Frontal cortex (tissue), 4 donors: ENCODE measurements at regions not wholly inside any gene's neighbourhood (a gene's known extent, or its start where the extent isn't known, plus 50 kb on each side); places are given as distances from the start of the nearest gene placed in this dataset. TPM values are rescaled to one million over a fixed set of nuclear protein-coding genes. Genes with fewer than 3 reads are reported as not detected.

Source experiments
- DNase-seq, 2 donors: peaks; one replicate each; pipeline ENCODE4 v3.0.0; 2012; ENCODE audit warnings: low spot score in 2 of 2
- FAIRE-seq: peaks from 2 replicates; lab custom pipeline; 2012; peaks lifted over from hg19 to GRCh38; lab: Jason Lieb, UNC
- small RNA-seq: library from RNA; depleted of rRNA; stranded (forward); fragments of <200 nt; gene quantifications from one replicate; pipeline ENCODE3, GENCODE V24; 2014
- donor health status: control.
- donor health status: control.
- donor health status: control.

DNA sequence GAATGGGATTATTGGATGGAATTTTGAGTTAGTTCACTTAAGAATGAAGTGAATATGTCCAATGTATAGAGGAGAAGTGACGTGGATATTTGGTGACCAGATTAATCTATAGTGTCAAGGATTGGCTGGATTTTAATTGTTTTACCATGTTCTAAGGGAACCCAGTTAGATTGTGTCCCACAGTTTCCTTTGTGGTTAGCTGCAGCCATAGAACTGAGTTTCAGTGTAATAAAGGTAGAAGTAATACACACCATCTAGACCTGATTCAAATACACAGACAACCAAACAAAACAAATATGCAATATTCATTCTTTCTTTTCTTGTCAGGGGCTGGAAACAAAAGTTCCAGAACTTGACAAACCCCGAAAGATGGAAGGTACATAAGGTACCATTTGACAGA, 88.0 kb upstream of the RGS18 start:
- DNase-seq: no peak
- FAIRE-seq: no peak

DNA sequence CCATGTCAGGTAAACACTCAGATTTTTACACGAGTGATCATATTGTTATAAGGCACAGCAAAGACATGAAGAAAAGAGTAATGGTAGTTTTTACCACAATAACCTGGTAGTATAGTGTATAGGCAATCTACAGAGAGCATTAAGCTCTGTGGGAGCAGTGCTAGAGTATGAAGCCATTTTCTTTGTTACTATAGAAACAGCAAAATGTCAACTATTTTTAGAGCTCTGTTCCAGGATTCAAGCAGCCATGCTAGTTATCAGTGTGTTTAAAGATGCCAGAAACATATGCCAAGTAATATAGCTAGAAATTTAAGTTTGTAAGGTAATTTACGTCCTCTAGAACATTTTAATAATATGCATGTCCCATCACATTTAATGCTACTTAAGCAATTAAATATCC, 77.6 kb upstream of the RGS18 start:
- DNase-seq (no peak), FAIRE-seq (no peak)

DNA sequence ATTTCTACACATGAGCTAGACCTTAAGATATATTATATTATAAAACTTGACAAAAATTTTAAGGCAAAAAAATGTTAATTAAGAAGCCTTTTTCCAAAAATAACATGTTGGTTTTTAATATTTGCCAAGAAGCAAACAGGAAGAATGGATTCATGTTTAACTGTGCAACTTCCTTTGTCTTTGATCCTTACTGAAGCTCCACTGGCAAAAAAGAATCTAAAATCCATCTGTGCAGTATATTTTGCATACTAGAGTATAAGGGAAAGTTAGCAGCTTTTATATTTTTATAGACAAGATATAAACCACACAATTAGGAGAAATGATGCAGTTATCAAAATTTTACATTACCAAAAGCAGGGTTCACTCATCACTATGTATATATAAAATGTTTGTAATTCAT, 76.9 kb upstream of the RGS18 start:
- FAIRE-seq: no peak
- DNase-seq: no peak

DNA sequence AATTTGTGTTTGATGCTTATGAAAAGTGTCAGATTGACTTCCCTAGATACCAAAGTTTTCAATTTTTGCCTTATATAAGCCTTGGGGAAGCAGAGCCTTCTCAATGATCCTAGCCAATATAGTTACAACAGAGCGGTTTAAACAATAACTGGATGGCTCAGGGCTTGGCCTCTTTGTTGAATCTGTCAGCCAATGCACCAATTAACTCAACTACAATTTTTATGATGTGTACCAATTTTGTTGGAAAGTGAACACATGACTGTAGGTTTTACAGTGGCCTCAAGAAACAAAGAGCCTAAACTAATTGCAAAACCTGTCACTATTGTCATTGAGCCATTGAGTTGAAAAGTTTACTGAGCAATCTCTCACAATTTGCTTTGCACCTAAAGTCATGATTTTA, 71.6 kb upstream of the RGS18 start:
- DNase-seq: no peak
- no peak for FAIRE-seq

DNA sequence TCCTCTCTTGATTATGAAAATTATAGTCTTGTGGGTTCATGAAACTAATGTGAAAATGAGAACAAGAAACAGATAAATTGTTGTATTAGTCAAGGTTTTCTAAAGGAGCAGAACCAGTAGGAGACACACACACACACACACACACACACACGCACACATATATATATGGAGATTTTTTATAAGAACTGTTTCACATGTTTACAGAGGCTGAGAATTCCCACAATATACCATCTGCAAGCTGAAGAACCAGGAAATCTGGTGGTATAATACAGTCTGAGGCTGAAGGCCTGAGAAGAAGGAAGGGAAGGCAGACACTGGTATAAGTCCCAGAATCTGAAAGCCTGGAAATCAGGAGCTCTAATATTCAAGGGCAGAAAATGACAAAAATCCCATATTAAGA, 70.9 kb upstream of the RGS18 start:
- DNase-seq: no peak
- no peak for FAIRE-seq

DNA sequence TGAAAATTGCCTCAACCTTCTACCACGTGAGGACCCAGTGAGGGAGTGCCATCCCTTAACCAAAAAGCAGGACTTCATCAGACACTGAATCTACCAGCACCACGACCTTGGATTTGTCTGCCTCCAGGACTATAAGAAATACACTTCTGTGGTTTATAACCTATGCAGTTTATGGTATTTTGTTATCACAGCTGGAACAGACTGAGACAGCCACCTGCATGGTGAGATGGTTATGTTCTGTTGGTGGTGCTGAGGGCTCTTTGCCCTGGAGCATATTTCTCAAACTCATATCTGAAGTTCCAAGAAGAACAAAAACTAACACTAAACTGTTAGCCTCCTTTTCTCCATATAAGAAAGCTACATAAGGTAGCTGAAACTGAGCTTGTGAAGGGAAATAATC, 69.8 kb upstream of the RGS18 start:
- DNase-seq (no peak), FAIRE-seq (no peak)

DNA sequence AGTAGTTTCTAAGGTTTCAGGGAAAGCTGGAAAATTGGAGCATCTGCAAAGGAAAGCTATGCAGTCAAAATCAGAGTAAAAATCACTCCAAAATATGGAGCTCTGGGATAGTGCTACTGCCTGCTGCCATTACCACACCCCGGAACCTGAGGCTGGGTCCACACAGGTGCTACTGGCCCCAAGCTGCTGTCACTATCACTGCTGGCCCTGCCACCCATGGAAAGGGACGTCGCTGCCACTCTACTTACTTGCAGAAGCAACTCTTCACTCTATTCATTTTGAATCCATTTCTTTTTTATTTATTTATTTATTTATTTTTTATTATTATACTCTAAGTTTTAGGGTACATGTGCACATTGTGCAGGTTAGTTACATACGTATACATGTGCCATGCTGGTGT, 60.3 kb upstream of the RGS18 start:
- DNase-seq (no peak), FAIRE-seq (no peak)

DNA sequence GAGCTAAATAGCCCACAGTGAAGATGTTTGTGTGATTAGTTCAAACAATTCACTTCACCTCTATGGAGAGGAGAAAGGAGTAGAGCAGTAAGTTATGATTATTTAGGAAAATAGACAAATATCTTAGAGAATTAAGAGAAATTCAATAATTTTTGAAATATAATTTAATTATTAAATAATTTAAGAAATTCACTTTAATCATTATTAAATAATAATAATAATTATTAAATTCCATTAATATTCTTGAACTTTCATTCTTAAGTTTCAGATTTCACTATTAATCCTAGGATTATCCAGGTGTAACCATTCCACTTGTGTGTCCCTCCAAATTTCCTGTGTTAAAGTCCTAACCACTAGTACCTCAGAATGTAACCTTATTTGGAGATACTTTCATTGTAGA, 58.9 kb upstream of the RGS18 start:
- DNase-seq (no peak), FAIRE-seq (peak; percentile 90)

DNA sequence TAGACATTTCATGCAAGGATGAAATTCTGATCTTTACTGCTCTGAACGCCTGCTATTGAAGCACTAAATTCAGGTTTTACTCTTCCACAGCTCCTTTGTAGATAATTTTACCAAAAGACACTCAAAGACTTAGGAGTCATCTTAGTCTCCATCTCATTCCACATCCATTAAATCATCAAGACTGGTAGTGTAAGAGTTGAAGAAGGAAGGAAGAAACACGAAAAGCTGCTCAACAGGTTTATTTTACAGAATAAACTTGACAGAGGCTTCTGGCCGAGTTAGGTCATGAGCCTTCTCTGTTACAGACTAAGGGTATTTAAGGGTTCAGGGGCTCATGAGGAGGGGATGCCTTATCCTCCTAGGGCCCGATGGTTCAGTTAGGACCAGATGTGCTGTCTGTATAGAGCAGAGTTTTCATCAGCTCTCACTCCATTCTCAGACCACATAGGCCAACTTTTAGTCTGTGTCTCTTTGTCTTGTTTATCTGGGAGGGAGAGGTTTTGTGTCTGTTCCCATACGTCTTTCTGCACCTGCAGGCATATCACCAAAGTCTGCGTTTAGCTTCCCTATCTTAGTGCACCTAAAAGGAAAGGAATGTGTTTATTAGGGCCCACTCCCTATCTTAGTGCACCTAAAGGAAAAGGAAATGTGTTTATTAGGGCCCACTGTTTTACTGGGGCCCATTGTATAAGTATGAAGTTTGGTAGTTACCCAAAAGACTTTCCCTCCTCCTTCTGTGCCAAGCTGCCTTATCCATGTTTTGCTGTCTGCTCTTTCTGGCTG, 57.4 kb upstream of the RGS18 start:
- FAIRE-seq (no peak), DNase-seq (no peak)

DNA sequence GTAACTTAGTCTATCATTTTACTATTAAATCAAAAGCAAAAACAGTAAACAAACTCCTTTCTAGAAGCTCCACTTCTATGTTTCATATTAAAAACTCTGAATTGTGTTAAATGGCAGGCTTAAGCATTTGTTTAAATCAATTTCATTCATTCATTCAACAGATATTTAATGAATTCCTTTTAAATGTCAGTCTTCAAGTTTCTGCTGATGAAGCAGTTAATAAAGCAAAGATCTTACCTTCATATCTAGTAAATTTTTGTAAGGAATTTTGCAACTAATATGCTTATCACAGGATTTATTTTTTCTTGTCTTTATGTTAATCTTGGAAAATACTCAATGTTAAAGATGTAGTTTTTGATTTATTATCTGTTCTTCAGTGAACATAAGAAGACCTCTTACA, 54.1 kb upstream of the RGS18 start:
- no peak for FAIRE-seq
- DNase-seq: no peak

DNA sequence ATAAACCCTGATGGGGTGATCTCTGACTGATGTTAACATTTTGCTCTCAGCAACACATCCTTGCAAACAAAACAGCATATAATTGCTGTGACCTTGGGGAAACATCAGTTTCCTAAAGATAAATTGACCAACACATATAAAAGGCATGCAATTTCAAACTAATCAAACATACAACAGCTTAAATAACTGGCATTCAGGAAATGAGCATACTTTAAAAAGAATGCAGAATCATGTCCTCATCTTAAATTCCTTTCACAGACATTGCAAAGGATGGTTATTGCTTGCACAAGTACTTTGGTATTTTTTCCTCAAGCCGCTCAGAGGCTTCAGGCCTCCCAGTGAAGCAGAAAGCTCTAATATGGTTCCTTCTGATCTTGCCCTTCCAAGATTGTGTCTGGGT, 53.4 kb upstream of the RGS18 start:
- no peak for FAIRE-seq
- DNase-seq: no peak

DNA sequence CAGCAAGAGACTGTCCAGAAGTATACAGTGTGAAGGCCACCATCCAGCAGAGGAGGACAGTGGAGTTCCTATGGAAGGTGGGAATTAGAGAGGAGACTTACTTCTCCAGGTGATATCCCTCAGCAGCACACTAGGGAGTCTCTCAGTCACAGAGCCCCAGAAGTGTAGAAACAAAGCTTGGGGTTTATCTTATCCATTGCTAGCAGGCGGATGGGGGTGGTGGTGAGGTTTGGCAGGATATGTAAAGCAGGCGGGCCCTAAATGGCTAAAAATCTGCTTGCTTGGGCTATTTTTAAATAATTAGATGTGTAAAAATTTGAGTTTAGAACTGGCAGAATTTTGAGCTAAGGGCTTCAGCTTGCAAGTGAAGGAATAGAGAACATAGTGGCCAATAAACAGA, 50.1 kb upstream of the RGS18 start:
- FAIRE-seq (no peak), DNase-seq (no peak)

Small RNAs in the stretch of these regions (small RNA-seq; reads per million reads assigned to genes)
- gene AL139135.1 (not detected), gene AL713866.2 (not detected)
